HL-60 (cell line): ENCODE measurements at regions not wholly inside any gene's neighbourhood (a gene's known extent, or its start where the extent isn't known, plus 50 kb on each side); places are given as distances from the start of the nearest gene placed in this dataset.

Experiments used
- DNase-seq, 2 experiments: peaks; one replicate each; pipeline ENCODE4 v3.0.0-alpha.2; 2010 to 2020; ENCODE audit warnings: low read depth in 1 of 2, low spot score in 1 of 2
- H3K27ac ChIP-seq: fragments of 250-450 bp; sonication (Bioruptor Pico); replicated peaks from 2 replicates; pipeline ENCODE4 v1.5.1; 2020; ENCODE audit warnings: mild to moderate bottlenecking, moderate library complexity
- H3K27me3 ChIP-seq: fragments of 250-450 bp; sonication (Bioruptor Pico); 2 replicates; pipeline ENCODE4 v1.5.1; 2021; ENCODE audit warnings: mild to moderate bottlenecking, moderate library complexity; ENCODE audit not compliant: insufficient read depth, poor library complexity, severe bottlenecking
- H3K4me3 ChIP-seq: replicated peaks from 2 replicates; pipeline ENCODE4 v1.5.1; 2011; ENCODE audit warnings: mild to moderate bottlenecking, control low read depth, low read length; ENCODE audit not compliant: insufficient read depth
- CTCF ChIP-seq: IDR thresholded peaks from one replicate; pipeline ENCODE4 v1.5.1; 2011; ENCODE audit warnings: low read length, control low read depth, inconsistent platforms; ENCODE audit not compliant: insufficient read depth
- GABPA ChIP-seq: IDR thresholded peaks from 2 replicates; pipeline ENCODE4 v1.6.1; 2012; ENCODE audit warnings: low read depth
- POLR2AphosphoS5 ChIP-seq: IDR thresholded peaks from 2 replicates; pipeline ENCODE4 v1.6.1; 2012; ENCODE audit warnings: low read depth
- SPI1 ChIP-seq: IDR thresholded peaks from 2 replicates; pipeline ENCODE4 v1.6.1; 2012; ENCODE audit warnings: low read depth, mild to moderate bottlenecking, borderline replicate concordance
- TF ChIP-seq, protein P1 (sequence below): IDR thresholded peaks from 2 replicates; pipeline ENCODE4 v1.6.1; 2012; ENCODE audit warnings: low read depth; ENCODE audit not compliant: insufficient replicate concordance

GRCh38 chr3:77816366-77816765 is 776.5 kb downstream of the ROBO2 start:
- no peak overlapping the region for H3K4me3 ChIP-seq
- no peaks in the 10 kb centered on the region for H3K27me3 ChIP-seq
- no peak overlapping the region for H3K27ac ChIP-seq
- TF ChIP-seq GABPA (no peak), POLR2AphosphoS5 (no peak), CTCF (no peak), SPI1 (no peak)
- TF ChIP-seq, protein P1, sequence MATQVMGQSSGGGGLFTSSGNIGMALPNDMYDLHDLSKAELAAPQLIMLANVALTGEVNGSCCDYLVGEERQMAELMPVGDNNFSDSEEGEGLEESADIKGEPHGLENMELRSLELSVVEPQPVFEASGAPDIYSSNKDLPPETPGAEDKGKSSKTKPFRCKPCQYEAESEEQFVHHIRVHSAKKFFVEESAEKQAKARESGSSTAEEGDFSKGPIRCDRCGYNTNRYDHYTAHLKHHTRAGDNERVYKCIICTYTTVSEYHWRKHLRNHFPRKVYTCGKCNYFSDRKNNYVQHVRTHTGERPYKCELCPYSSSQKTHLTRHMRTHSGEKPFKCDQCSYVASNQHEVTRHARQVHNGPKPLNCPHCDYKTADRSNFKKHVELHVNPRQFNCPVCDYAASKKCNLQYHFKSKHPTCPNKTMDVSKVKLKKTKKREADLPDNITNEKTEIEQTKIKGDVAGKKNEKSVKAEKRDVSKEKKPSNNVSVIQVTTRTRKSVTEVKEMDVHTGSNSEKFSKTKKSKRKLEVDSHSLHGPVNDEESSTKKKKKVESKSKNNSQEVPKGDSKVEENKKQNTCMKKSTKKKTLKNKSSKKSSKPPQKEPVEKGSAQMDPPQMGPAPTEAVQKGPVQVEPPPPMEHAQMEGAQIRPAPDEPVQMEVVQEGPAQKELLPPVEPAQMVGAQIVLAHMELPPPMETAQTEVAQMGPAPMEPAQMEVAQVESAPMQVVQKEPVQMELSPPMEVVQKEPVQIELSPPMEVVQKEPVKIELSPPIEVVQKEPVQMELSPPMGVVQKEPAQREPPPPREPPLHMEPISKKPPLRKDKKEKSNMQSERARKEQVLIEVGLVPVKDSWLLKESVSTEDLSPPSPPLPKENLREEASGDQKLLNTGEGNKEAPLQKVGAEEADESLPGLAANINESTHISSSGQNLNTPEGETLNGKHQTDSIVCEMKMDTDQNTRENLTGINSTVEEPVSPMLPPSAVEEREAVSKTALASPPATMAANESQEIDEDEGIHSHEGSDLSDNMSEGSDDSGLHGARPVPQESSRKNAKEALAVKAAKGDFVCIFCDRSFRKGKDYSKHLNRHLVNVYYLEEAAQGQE, result no peak
- no peak for DNase-seq

DNA sequence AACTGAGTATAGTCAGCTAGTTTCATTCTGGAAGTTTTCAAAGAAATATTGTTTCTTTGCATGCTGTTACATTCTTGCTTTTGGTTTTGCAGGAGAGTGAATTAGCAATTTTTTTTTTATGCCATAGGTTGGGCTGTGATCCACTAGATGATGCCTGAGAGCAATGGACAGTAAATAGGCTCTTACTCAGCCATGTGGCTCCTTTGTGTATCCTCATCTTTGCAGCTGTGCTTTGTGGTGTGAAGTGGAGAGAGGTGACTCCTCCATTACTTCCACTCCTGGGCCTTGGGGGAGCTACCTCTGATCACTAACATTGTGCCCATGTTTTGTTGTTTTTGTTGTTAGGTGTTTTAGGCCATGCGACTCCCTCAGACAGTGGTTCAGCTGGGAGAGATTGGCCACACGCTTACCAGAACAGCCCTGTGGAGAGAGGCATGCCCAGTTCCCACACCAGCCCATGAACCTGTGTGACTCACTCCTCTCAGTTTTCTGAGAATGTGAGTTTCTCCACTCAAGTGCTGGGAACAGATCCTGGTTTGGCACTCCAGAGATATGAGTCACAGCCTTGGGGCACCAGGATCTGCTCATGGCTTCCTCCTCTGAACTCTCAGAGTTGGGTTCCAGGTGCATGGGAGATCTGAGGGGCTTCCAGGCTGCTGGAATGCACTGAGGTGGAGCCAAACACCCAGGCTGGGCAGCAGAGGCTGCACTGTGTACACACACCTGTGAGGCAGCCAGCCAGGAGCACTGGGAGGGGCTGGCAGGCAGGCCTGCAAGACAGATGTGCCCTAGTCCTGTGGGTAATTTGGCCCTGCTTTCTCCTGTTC is 785.3 kb downstream of the ROBO2 start:
- no peaks in the 10 kb centered on the region for H3K27me3 ChIP-seq
- no peak overlapping the region for H3K4me3 ChIP-seq
- DNase-seq, result no peak
- H3K27ac ChIP-seq, result no peak overlapping the region
- TF ChIP-seq SPI1 (no peak), GABPA (no peak), CTCF (no peak), POLR2AphosphoS5 (no peak)
- TF ChIP-seq, protein P1, result no peak

DNA sequence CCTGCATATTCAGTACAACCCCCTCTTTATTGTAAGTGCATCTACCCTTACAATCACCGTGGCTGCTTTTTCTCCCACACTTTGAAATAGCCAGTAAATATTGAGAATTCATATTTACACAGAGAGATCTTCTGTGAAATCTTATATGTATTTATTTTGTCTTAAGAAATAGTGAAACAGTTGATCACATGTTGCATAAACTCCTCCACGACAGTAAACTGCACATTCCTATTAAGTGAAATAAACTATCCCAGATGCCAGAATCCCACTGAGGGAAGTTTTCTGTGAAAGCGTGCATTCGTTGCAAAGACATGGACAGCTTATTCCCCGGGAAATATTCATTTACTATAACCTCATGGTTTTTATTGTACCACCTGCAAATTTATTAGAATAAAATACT is 796.0 kb downstream of the ROBO2 start:
- Histone ChIP-seq H3K4me3 (no peak overlapping the region), H3K27ac (no peak overlapping the region), H3K27me3 (no peaks in the 10 kb centered on the region)
- no peak for DNase-seq
- TF ChIP-seq POLR2AphosphoS5, result no peak
- TF ChIP-seq, protein P1, result no peak
